Common myeloid progenitor, CD34-positive (primary cell): ENCODE measurements at regions not wholly inside any gene's neighbourhood (a gene's known extent, or its start where the extent isn't known, plus 50 kb on each side); places are given as distances from the start of the nearest gene placed in this dataset.

Experiments
- CTCF ChIA-PET: fragments of 350-600 bp; sonication (Branson Sonifier 250); formaldehyde crosslinking; loops from one replicate; lab custom pipeline; 2021; ENCODE audit warnings: antibody characterized with exemption; lab: Charles Lee
- POLR2A ChIA-PET: fragments of 350-600 bp; sonication (Branson Sonifier 250); formaldehyde crosslinking; loops from one replicate; lab custom pipeline; 2021; ENCODE audit warnings: antibody characterized with exemption; lab: Charles Lee
- DNase-seq, 3 donors: peaks; one replicate each; pipeline versions ENCODE4 v3.0.0 to v3.0.0-alpha.2; 2013
- H3K27ac ChIP-seq, 2 experiments: 1 replicate in 1 of 2; 2 replicates in 1 of 2; pipeline ENCODE4 v1.7.0; 2013; ENCODE audit warnings: inconsistent platforms in 2 of 2, low read length in 2 of 2, mild to moderate bottlenecking in 2 of 2, low read depth in 1 of 2, moderate library complexity in 1 of 2; ENCODE audit not compliant: severe bottlenecking in 2 of 2, insufficient read depth in 1 of 2, poor library complexity in 1 of 2
- H3K27me3 ChIP-seq, 5 experiments: replicated peaks in 2 of 5; 1 replicate in 3 of 5; 2 replicates in 2 of 5; pipeline versions ENCODE4 v1.6.1 to v1.7.0; 2013; ENCODE audit warnings: low read length in 4 of 5, mild to moderate bottlenecking in 2 of 5, moderate library complexity in 2 of 5, inconsistent platforms in 1 of 5; ENCODE audit not compliant: insufficient read depth in 5 of 5, control insufficient read depth in 4 of 5
- H3K36me3 ChIP-seq, 4 experiments: 1 replicate in 2 of 4; 2 replicates in 2 of 4; pipeline versions ENCODE4 v1.6.1 to v1.7.0; 2013; ENCODE audit warnings: low read length in 3 of 4, control low read depth in 1 of 4, mild to moderate bottlenecking in 1 of 4; ENCODE audit not compliant: control insufficient read depth in 4 of 4, insufficient read depth in 4 of 4
- H3K4me1 ChIP-seq, 4 experiments: 1 replicate in 3 of 4; 2 replicates in 1 of 4; pipeline versions ENCODE4 v1.6.1 to v1.7.1; 2013; ENCODE audit warnings: low read length in 3 of 4, mild to moderate bottlenecking in 3 of 4, control low read depth in 1 of 4, inconsistent platforms in 1 of 4, moderate library complexity in 1 of 4; ENCODE audit not compliant: control insufficient read depth in 4 of 4, insufficient read depth in 4 of 4; ENCODE audit errors: control extremely low read depth in 1 of 4
- H3K4me3 ChIP-seq, 7 experiments: 1 replicate in 4 of 7; 2 replicates in 3 of 7; pipeline versions ENCODE4 v1.5.1 to v1.7.0; 2013; ENCODE audit warnings: mild to moderate bottlenecking in 7 of 7, low read length in 6 of 7, moderate library complexity in 6 of 7, inconsistent platforms in 2 of 7, low read depth in 2 of 7, control low read depth in 1 of 7; ENCODE audit not compliant: insufficient read depth in 4 of 7, control insufficient read depth in 1 of 7; ENCODE audit errors: extremely low read depth in 1 of 7
- H3K9me3 ChIP-seq, 5 experiments: 1 replicate in 4 of 5; 2 replicates in 1 of 5; pipeline versions ENCODE4 v1.6.1 to v1.7.1; 2013; ENCODE audit warnings: low read length in 4 of 5, mild to moderate bottlenecking in 2 of 5, inconsistent platforms in 1 of 5, low read depth in 1 of 5, moderate library complexity in 1 of 5; ENCODE audit not compliant: control insufficient read depth in 4 of 5, insufficient read depth in 2 of 5; ENCODE audit errors: control extremely low read depth in 1 of 5
- WGBS: methylation state at CpG from one replicate; pipeline ENCODE4 v1.1.5; 2013; ENCODE audit not compliant: insufficient coverage; 5-methylcytosine and 5-hydroxymethylcytosine counted together

GRCh38 chr1:222284466-222284865 lies 263.4 kb downstream of the HHIPL2 start:
- no peaks in the 10 kb centered on the region for H3K27me3 ChIP-seq
- CTCF ChIA-PET = no interaction called here
- peaks cover 0 to 4% (median 0%) of the 10 kb centered on the region in 5 experiments for H3K9me3 ChIP-seq
- no peaks in the 10 kb centered on the region for H3K36me3 ChIP-seq
- no peak overlapping the region for H3K27ac ChIP-seq
- H3K4me1 ChIP-seq = peaks cover 0 to 10% (median 2%) of the 10 kb centered on the region in 4 experiments
- POLR2A ChIA-PET = no interaction called here
- DNase-seq = no peak
- no peak overlapping the region for H3K4me3 ChIP-seq

- H3K9me3 ChIP-seq = peaks cover 0 to 9% (median 0%) of the 10 kb centered on the region in 5 experiments
- H3K27ac ChIP-seq = no peak overlapping the region
- H3K36me3 ChIP-seq = no peaks in the 10 kb centered on the region
- no peak overlapping the region for H3K4me3 ChIP-seq
- ChIA-PET CTCF (no interaction called here), POLR2A (no interaction called here)
- H3K4me1 ChIP-seq = peaks cover 0 to 10% (median 2%) of the 10 kb centered on the region in 4 experiments
- no peak for DNase-seq
- no peaks in the 10 kb centered on the region for H3K27me3 ChIP-seq
- 50% methylated on average over 1 of the region's 4 CpGs for WGBS
Observed at GRCh38 chr1:222283147-222283768, 264.6 kb downstream of the HHIPL2 start.

- Histone ChIP-seq H3K4me1 (no peaks in the 10 kb centered on the region), H3K4me3 (no peak overlapping the region), H3K27ac (no peak overlapping the region), H3K9me3 (peaks cover 0 to 9% (median 0%) of the 10 kb centered on the region in 5 experiments), H3K36me3 (no peaks in the 10 kb centered on the region), H3K27me3 (no peaks in the 10 kb centered on the region)
- ChIA-PET CTCF (no interaction called here), POLR2A (no interaction called here)
- DNase-seq = no peak
- 100% methylated on average over 1 of the region's 3 CpGs for WGBS
Observed at GRCh38 chr1:222279591-222279990, 268.3 kb downstream of the HHIPL2 start.

GRCh38 chr1:222278501-222278900 lies 269.4 kb downstream of the HHIPL2 start:
- ChIA-PET CTCF (no interaction called here), POLR2A (no interaction called here)
- DNase-seq = peak in 2 of 3 donors; percentile 23 to 56
- no peaks in the 10 kb centered on the region for H3K36me3 ChIP-seq
- H3K27ac ChIP-seq = no peak overlapping the region
- H3K4me3 ChIP-seq = no peak overlapping the region
- H3K27me3 ChIP-seq = no peaks in the 10 kb centered on the region
- no peaks in the 10 kb centered on the region for H3K4me1 ChIP-seq
- H3K9me3 ChIP-seq = peaks cover 0 to 9% (median 0%) of the 10 kb centered on the region in 5 experiments

- Histone ChIP-seq H3K36me3 (no peaks in the 10 kb centered on the region), H3K27ac (no peak overlapping the region), H3K4me1 (no peaks in the 10 kb centered on the region), H3K27me3 (no peaks in the 10 kb centered on the region), H3K4me3 (no peak overlapping the region), H3K9me3 (peaks cover 0 to 9% (median 0%) of the 10 kb centered on the region in 5 experiments)
- DNase-seq = no peak
- ChIA-PET CTCF (interaction anchor here (1.0 to 1.1 kb wide), 2 partner anchors 11 to 16 kb away, joined by 3 to 4 read pairs; no protein-coding TSS in a partner anchor), POLR2A (no interaction called here)
- WGBS = 97% methylated on average over 6 of the region's 6 CpGs
Observed at GRCh38 chr1:222275729-222276465, 272.0 kb downstream of the HHIPL2 start.

- peaks cover 0 to 9% (median 0%) of the 10 kb centered on the region in 5 experiments for H3K9me3 ChIP-seq
- ChIA-PET POLR2A (no interaction called here), CTCF (interaction anchor here (0.9 kb wide), 1 partner anchor 11 kb away, joined by 3 read pairs; no protein-coding TSS in a partner anchor)
- H3K4me3 ChIP-seq = no peak overlapping the region
- H3K27me3 ChIP-seq = no peaks in the 10 kb centered on the region
- H3K36me3 ChIP-seq = no peaks in the 10 kb centered on the region
- DNase-seq = no peak
- WGBS = no CpG with 5 or more reads among the region's 4 CpGs
- no peaks in the 10 kb centered on the region for H3K4me1 ChIP-seq
- no peak overlapping the region for H3K27ac ChIP-seq
Observed at GRCh38 chr1:222275001-222275728, 272.7 kb downstream of the HHIPL2 start.
